Psoas muscle (tissue), 7 donors: ENCODE measurements at regions not wholly inside any gene's neighbourhood (a gene's known extent, or its start where the extent isn't known, plus 50 kb on each side); places are given as distances from the start of the nearest gene placed in this dataset.

Source experiments
- ATAC-seq, 4 donors: fragments of 200-7000 bp; cut with Tn5 transposase; one replicate each; pipeline ENCODE4 v1.9.1; 2020; ENCODE audit warnings: moderate library complexity in 3 of 4, mild to moderate bottlenecking in 2 of 4
- DNase-seq, 2 donors: peaks; one replicate each; pipeline ENCODE4 v3.0.0-alpha.2; 2020
- H3K27ac ChIP-seq: fragments of 200-600 bp; one replicate; pipeline ENCODE4 v1.8.0; 2022
- H3K27me3 ChIP-seq, 3 donors: fragments of 200-600 bp in 1 of 3; one replicate each; pipeline versions ENCODE4 v1.6.1 to v1.8.0; 2013 to 2022; ENCODE audit warnings: low read length in 2 of 3, mild to moderate bottlenecking in 2 of 3, moderate library complexity in 1 of 3; ENCODE audit not compliant: insufficient read depth in 3 of 3
- H3K36me3 ChIP-seq, 2 donors: fragments of 200-600 bp in 1 of 2; one replicate each; pipeline versions ENCODE4 v1.6.1 to v1.8.0; 2013 to 2022; ENCODE audit warnings: low read depth in 1 of 2, mild to moderate bottlenecking in 1 of 2, moderate library complexity in 1 of 2; ENCODE audit not compliant: insufficient read depth in 1 of 2
- H3K4me1 ChIP-seq: fragments of 200-600 bp; one replicate; pipeline ENCODE4 v1.8.0; 2022
- H3K4me3 ChIP-seq: fragments of 200-600 bp; one replicate; pipeline ENCODE4 v1.8.0; 2022; ENCODE audit warnings: mild to moderate bottlenecking
- H3K9me3 ChIP-seq: fragments of 200-600 bp; one replicate; pipeline ENCODE4 v1.8.0; 2022
- CTCF ChIP-seq: fragments of 200-600 bp; IDR thresholded peaks from one replicate; pipeline ENCODE4 v1.8.0; 2022; ENCODE audit warnings: antibody characterized with exemption
- WGBS, 3 donors: extraction: QIAGEN DNeasy Blood & Tissue Kit; methylation state at CpG; one replicate each; pipeline versions ENCODE4 v1.1.6 to v1.1.7; 2013; 5-methylcytosine and 5-hydroxymethylcytosine counted together
- intact Hi-C, 2 donors: fragments of 100-400 bp; cut with DNase I; formaldehyde crosslinking; loops; one replicate each; pipeline versions ENCODE4 v1.11.0 to v1.14.2; 2022
- donor health status: healthy with polysubstance abuse.
- donor health status: DM: no; HTN: no; CAD: no; lungs with moderate emphysema.
- donor health status: Bipolar disorder and iron deficiency.
- donor health status: healthy.
- donor health status: DM: yes; HTN: yes; CAD: no.
- donor health status: DM: no; HTN: no; CAD: no.
- donor health status: DM: yes; HTN: yes; CAD: no.

DNA sequence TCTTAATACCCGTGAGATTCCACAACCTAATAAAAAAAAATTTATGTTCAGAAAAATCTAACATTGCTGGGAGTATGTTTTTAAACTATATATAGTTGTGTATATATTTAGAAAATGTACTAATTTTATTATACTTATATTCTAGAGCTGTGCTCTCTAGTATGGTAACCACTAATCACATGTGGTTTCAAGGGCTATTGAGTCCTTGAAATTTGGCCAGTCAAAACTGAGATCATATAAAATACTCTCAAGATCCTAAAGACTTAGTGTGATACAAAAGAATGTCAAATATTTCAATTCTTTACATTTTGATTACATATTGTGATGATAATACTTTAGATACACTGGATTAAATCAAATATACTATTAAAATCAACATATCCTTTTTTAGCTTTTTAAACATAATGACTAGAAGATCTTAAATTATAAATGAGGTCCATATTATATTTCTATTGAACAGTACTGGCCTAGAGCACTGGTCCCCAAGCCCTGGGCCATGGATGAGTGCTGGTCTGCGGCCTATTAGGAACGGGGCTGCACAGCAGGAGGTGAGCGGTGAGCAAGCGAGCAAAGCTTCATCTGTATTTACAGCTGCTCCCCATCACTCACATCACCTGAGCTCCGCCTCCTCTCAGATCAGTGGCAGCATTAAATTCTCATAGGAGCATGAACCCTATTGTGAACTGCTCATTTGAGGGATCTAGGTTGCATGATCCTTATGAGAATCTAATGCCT, 176.5 kb upstream of the NBEA start:
- no peaks in the 10 kb centered on the region for H3K27me3 ChIP-seq
- no peaks in the 10 kb centered on the region for H3K36me3 ChIP-seq
- no peak for ATAC-seq
- H3K9me3 ChIP-seq = no peaks in the 10 kb centered on the region
- intact Hi-C loops = no loop called here
- DNase-seq = no peak
- no peak overlapping the region for H3K4me3 ChIP-seq
- H3K4me1 ChIP-seq = no peaks in the 10 kb centered on the region
- 95 to 96% (median 96%) methylated on average over 6 of the region's 6 CpGs for WGBS, 3 donors
- TF ChIP-seq CTCF = no peak
- no peak overlapping the region for H3K27ac ChIP-seq

GRCh38 chr13:34767778-34768177, 174.3 kb upstream of the NBEA start:
- ATAC-seq = no peak
- Histone ChIP-seq H3K4me3 (no peak overlapping the region), H3K9me3 (no peaks in the 10 kb centered on the region), H3K27ac (no peak overlapping the region), H3K4me1 (no peaks in the 10 kb centered on the region), H3K27me3 (no peaks in the 10 kb centered on the region), H3K36me3 (no peaks in the 10 kb centered on the region)
- no peak for DNase-seq
- intact Hi-C loops = no loop called here
- WGBS, 3 donors = 83 to 100% (median 93%) methylated on average over 1 of the region's 1 CpG
- TF ChIP-seq CTCF = no peak

DNA sequence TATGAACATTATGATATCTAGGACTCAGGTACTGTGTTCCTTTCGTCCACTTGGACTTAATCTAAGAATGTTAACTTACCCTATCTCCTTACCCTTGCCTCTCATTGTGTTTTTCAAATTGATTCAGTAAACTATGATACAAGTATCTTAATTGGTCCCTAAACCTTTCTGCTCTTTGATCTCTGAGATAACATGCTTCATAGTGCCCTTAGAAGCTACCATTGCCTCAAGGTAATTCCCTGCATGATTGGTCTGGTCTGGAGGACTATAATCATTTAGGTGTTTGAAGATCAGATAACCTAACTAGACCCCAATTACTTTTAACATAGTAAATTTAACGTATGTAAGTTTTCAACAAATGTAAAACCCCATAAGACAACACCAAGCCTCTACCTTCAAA, 169.9 kb upstream of the NBEA start:
- no peak for TF ChIP-seq CTCF
- intact Hi-C loops = no loop called here
- 86 to 90% (median 88%) methylated on average over 2 of the region's 2 CpGs for WGBS, 3 donors
- Histone ChIP-seq H3K4me3 (no peak overlapping the region), H3K27me3 (no peaks in the 10 kb centered on the region), H3K27ac (no peak overlapping the region), H3K36me3 (no peaks in the 10 kb centered on the region), H3K4me1 (no peaks in the 10 kb centered on the region), H3K9me3 (no peaks in the 10 kb centered on the region)
- ATAC-seq = no peak
- DNase-seq = no peak

DNA sequence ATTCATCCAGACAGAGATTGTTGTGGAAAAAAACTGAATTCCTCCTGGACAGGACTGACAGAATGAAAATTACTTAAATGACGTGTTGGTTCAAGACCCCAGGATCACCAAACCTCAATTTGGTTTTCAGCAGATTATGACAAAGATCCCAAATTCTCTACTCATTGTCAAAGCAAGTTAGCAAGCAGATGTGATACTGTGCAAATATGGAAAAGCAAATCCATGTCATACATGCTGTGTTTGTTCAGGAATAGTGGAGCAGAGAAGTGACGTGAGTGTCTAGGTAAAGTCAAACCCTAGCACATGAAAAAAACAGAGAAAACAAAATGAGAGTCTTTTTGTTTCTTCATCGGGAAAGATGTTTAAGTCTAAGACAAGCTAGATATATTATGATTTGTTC, 169.2 kb upstream of the NBEA start:
- no peak overlapping the region for H3K27ac ChIP-seq
- no peaks in the 10 kb centered on the region for H3K27me3 ChIP-seq
- no peaks in the 10 kb centered on the region for H3K36me3 ChIP-seq
- no peak overlapping the region for H3K4me3 ChIP-seq
- WGBS, 3 donors = 85 to 90% (median 89%) methylated on average over 3 of the region's 3 CpGs
- intact Hi-C loops = no loop called here
- TF ChIP-seq CTCF = no peak
- no peaks in the 10 kb centered on the region for H3K9me3 ChIP-seq
- ATAC-seq (no peak), DNase-seq (no peak)
- no peaks in the 10 kb centered on the region for H3K4me1 ChIP-seq

- no peak for TF ChIP-seq CTCF
- intact Hi-C loops = no loop called here
- 84 to 92% (median 92%) methylated on average over 2 of the region's 2 CpGs for WGBS, 3 donors
- H3K9me3 ChIP-seq = no peaks in the 10 kb centered on the region
- DNase-seq = no peak
- ATAC-seq = no peak
- H3K27ac ChIP-seq = no peak overlapping the region
- no peaks in the 10 kb centered on the region for H3K36me3 ChIP-seq
- H3K27me3 ChIP-seq = no peaks in the 10 kb centered on the region
- no peaks in the 10 kb centered on the region for H3K4me1 ChIP-seq
- no peak overlapping the region for H3K4me3 ChIP-seq
Observed at GRCh38 chr13:34776390-34776981, 165.6 kb upstream of the NBEA start.
